ENCODE measurements at regions not wholly inside any gene's neighbourhood (a gene's known extent, or its start where the extent isn't known, plus 50 kb on each side); places are given as distances from the start of the nearest gene placed in this dataset.

DNA sequence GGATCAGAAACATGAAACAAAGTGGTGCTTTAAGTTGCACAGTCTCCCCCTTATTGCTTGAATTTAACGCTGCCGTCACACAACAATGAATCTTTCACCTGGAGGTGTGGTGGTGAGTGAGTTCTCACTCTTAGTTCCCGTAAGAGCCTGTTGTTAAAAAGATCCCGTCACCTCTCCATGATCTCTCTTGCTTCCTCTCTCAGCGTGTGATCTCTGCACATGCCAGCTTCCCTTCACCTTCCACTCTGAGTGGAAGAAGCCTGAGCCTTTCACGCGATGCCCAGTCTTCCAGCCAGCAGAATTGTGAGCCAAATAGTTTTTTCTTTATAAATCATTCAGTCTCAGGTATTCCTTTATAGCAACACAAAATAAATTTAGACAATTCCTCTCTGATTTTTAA lies 136.7 kb upstream of the CHL1 start:
- TF ChIP-seq, protein P1, sequence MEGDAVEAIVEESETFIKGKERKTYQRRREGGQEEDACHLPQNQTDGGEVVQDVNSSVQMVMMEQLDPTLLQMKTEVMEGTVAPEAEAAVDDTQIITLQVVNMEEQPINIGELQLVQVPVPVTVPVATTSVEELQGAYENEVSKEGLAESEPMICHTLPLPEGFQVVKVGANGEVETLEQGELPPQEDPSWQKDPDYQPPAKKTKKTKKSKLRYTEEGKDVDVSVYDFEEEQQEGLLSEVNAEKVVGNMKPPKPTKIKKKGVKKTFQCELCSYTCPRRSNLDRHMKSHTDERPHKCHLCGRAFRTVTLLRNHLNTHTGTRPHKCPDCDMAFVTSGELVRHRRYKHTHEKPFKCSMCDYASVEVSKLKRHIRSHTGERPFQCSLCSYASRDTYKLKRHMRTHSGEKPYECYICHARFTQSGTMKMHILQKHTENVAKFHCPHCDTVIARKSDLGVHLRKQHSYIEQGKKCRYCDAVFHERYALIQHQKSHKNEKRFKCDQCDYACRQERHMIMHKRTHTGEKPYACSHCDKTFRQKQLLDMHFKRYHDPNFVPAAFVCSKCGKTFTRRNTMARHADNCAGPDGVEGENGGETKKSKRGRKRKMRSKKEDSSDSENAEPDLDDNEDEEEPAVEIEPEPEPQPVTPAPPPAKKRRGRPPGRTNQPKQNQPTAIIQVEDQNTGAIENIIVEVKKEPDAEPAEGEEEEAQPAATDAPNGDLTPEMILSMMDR (IDR thresholded peaks at IDR 0.05) = no peak
- TF ChIP-seq POLR2A (IDR thresholded peaks at IDR 0.05) = no peak

All from Peyer's patch (tissue), 4 donors.